Activated CD8-positive, alpha-beta memory T cell treated with anti-CD3 and anti-CD28 coated beads, Interleukin-2, amount 50 U/mL, for 4 hours (primary cell): ENCODE measurements at regions not wholly inside any gene's neighbourhood (a gene's known extent, or its start where the extent isn't known, plus 50 kb on each side); places are given as distances from the start of the nearest gene placed in this dataset.

ENCODE experiments used
- DNase-seq: peaks from one replicate; pipeline ENCODE4 v3.0.0-alpha.2; 2020

- no peak for DNase-seq
Observed at GRCh38 chr10:77710081-77710551, 72.5 kb upstream of the KCNMA1 start.

- no peak for DNase-seq
Observed at GRCh38 chr10:77707570-77707969, 70.0 kb upstream of the KCNMA1 start.

GRCh38 chr10:77702166-77702565 lies 64.6 kb upstream of the KCNMA1 start:
- no peak for DNase-seq

- no peak for DNase-seq
Observed at GRCh38 chr10:77700086-77700485, 62.5 kb upstream of the KCNMA1 start.

GRCh38 chr10:77699080-77699645 lies 61.6 kb upstream of the KCNMA1 start:
- DNase-seq = no peak

GRCh38 chr10:77698267-77698931 lies 60.8 kb upstream of the KCNMA1 start:
- no peak for DNase-seq

- no peak for DNase-seq
Observed at GRCh38 chr10:77696584-77696983, 59.0 kb upstream of the KCNMA1 start.

GRCh38 chr10:77695186-77695585 lies 57.6 kb upstream of the KCNMA1 start:
- DNase-seq = no peak

- no peak for DNase-seq
Observed at GRCh38 chr10:77692782-77693181, 55.2 kb upstream of the KCNMA1 start.

- no peak for DNase-seq
Observed at GRCh38 chr10:77689339-77689738, 51.7 kb upstream of the KCNMA1 start.

GRCh38 chr10:77687621-77688020 lies 50.0 kb upstream of the KCNMA1 start:
- no peak for DNase-seq
